ENCODE measurements at regions not wholly inside any gene's neighbourhood (a gene's known extent, or its start where the extent isn't known, plus 50 kb on each side); places are given as distances from the start of the nearest gene placed in this dataset.
"Not testable (repeated sequence)": the region's sequence is repeated elsewhere in the genome, so short reads cannot be mapped to it uniquely, and the experiment has no call there.

DNA sequence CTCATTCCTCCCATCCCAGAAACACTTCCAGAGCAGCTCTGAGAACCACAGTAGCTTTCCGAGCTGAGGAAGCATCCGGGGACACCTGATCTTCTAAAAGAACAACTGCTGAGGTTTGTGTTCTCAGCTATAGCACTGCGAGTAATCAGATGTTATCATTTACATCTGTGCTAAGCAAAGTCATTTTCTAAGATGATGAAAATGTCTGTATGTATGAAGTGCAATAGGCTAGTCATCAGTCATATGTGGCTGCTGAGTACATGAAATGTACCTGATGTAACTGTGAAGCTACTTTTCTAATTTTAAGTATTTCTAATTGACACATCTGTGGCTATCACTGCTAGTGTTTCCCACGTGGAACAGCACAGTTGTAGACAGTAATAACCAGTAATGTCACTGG lies 582.0 kb downstream of the RPIA start:
- DNase-seq (ENCODE audit: low spot score); FAIRE-seq: not testable (repeated sequence)

DNA sequence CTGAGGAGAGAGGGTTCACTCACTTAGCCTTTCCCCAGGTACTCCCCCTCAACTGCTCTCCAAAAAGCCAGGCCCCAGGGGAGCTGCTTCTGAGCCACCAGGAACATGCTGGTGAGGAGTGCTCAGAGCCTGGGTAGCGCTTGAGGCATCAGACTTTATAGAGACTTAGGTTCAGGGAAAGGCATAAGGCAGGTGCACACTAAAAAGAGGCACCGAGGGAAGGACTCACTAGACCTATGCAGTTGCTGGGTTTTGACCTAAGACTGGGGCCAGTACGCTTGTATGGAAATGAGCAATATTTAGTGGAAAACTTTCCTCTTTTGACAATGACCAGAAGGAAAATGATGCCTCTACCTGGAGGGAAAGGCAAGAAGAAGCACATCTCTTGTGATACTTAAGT lies 589.1 kb downstream of the RPIA start:
- DNase-seq (ENCODE audit: low spot score); FAIRE-seq: not testable (repeated sequence)

DNA sequence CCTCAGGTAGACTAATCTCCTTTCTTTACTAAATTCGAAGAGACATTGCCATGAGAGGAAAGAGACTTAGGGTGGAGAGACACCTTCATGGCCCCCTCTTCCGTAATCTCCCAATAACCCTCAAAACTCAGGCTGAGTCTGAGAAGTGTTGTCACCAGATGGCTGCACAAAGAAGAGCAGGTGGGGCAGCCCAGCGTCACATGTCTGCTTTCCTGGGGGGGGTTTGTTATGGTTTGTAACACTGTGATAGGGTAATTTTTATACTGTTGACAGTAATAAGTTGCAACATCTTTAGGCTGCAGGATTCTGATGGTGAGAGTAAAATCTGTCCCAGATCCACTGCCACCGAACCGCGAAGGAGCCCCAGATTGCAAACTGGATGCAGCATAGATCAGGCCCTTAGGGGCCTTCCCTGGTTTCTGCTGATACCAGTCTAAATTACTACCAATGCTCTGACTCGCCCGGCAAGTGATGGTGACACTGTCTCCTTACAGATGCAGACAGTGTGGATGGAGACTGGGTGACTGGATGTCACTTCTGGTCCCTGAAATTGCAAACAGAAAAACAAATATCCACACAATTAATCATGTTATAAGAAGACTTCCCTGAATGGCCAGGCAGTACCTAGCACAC lies 595.1 kb downstream of the RPIA start:
- not testable (repeated sequence) for DNase-seq (ENCODE audit: low spot score); FAIRE-seq

DNA sequence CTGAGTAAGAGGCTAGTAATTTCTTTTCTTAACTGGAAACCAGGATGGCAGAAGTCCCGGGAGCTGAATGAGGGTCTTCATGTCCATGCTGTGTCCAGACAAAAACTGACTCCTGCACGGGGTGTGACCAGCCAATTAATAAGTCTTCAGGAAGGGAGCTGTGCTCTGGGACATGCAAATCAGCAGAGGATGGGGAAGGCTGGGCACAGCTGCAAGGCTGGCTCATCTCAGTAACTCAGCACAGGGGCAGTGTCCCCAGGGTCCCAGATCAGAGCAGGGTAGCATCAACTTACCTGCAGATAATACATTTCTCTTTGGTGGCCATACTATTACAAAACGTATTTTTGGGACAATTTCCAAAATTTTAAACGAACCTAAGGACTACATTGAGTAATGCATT lies 595.6 kb downstream of the RPIA start:
- not testable (repeated sequence) for DNase-seq (ENCODE audit: low spot score); FAIRE-seq

DNA sequence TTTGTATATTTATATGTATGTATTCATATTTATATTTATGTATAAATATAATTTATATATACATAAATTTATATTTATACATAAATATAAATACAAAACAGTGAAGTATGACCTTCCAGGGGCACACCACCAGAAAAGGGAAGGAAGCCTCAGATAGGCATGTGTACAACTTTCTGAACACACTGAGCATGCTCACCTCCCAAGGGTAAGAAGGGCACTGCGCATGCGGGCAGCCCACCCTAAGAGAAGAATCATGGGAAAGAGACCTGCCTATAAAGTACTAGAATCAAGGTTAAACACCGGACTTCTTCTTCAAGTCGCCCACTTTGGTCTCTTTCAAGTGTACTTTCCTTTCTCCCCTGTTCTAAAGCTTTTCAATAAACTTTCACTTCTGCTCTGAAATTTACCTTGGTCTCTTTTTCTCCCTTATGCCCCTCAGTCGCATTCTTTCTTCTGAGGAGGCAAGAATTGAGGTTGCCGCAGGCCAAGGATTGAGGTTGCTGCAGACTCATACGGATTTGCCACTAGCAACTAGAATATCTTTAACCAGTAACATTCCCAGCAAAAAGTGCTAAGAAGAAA lies 600.3 kb downstream of the RPIA start:
- FAIRE-seq; DNase-seq (ENCODE audit: low spot score): not testable (repeated sequence)

DNA sequence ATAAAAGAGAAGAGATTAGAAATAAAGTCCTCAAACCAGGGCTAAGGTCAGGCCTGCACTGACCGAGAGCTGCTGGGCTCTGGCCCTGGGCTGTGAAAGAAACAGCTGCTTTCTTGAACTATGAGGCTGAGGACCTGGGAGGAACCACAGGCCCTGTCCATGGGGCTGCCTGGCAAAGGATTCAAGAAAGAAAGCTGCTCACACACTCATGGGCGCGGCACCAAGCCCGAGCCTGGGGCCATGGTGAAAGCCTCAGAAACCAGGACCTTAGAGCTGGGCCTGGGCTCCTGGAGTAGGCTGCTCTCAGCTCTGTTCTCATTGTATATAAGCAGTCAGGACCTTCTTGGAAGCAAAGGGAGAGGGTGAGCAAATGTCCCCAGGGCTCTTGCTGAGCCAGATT lies 601.9 kb downstream of the RPIA start:
- not testable (repeated sequence) for FAIRE-seq; DNase-seq (ENCODE audit: low spot score)

DNA sequence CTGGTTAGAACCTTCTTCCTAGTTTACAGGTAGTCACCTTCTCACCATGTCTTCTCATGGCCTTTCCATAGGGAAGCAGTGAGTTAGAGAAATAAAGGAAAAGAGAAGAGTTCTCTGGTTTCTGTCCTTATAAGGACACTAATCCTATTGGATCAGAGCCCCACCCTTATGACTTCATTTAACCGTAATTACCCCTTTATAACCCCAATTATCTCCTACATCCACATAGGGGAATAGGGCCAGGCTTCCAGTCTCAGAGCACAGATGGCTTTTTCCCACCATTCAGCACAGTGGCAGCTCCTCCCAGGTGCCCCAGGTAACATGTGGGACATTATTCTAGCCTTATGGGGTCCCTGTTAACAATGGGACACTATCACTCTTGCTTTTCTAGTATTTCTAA lies 602.9 kb downstream of the RPIA start:
- not testable (repeated sequence) for FAIRE-seq; DNase-seq (ENCODE audit: low spot score)

DNA sequence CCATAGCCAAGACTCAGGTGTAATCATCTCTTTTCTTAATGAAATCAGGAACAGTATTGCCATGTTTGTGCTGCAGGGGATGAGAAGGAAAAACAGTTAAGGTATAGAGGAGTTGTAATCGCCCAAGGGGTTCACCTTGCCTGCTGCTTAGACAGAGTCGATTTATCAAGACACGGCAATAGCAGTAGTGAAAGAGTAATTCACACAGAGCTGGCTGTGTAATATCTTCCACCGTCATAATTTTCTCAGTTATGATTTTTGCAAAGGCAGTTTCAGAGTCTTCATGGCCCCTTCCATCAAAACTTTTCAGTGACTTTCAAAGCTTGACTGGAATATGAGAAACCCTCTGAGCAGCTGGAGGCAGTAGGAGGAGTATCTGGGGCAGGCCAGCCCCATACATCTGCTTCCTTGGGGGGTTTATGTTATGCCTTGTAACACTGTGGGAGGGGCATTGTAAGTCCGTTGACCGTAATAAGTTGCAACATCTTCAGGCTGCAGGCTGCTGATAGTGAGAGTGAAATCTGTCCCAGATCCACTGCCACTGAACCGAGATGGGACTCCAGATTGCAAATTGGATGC lies 605.4 kb downstream of the RPIA start:
- DNase-seq (ENCODE audit: low spot score); FAIRE-seq: not testable (repeated sequence)

DNA sequence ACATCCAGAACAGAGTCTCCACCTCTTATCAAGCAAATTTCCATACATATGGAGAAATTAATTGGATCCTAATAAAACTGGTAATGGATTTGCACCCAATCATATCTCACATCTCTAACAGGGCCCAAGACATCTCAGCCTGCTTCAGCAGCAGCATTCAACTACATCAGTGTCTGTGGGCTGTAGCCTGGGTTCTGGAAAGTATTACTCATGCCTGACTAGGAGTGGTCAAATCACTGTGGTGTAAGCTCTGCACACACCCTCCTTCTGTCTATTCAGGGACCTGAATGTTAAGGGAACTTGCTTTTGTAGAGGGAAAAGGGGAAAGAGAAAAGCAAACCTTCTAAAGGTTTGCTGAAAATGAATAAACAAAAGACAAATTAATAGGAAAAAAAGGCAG lies 607.7 kb downstream of the RPIA start:
- not testable (repeated sequence) for FAIRE-seq; DNase-seq (ENCODE audit: low spot score)

DNA sequence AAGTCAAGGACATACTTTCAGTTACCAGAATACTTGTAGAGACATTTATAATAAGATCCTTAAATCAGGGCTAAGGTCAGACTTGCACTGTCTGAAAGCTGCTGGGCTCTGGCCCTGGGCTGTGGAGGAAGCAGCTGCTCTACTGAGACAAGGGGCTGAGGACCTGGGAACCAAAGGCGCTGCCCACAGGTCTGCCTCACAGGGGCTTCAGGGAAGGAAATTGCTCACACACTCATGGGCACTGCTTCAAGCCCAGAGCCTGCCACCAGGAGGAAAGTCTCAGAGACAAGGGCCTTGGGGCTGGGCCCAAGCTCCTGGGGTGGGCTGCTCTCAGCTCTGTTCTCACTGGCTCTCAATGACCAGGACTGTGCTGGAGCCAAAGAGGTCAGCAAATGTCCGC lies 614.1 kb downstream of the RPIA start:
- DNase-seq (ENCODE audit: low spot score); FAIRE-seq: not testable (repeated sequence)

DNA sequence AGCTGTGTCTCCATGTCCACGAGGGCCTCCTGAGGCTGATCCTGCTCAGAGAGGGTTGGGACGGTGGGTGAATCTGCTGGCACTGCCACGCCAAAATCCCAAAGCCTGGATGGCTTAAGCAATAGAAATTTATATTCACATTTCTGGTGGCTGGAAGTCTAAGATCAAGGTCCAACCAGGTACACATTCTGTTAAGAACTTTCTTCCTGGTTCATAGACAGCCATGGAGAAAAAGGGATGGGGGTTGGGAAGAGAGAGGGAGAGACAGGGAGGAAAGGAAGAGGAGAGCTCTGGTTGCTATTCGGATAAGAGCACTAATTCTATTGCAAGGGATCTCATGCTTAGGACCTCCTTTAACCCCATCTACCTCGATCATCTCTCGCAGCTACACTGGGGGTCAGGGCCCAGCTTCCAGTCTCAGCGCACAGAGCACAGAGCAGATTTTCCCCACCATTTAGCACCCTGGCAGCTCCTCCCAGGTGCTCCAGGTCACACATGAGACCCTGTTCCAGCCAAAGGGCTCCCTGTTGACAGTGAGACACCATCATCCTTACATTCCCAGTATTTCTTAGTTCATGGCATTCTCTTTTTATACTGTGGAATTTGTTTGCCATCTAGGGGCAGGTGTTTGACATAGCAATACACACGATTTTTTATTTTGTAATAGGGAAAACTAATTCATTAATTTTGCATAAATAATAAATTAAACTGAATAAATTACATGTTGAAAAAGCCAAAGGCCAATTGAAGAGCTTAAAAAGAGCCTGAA lies 615.6 kb downstream of the RPIA start:
- FAIRE-seq; DNase-seq (ENCODE audit: low spot score): not testable (repeated sequence)

DNA sequence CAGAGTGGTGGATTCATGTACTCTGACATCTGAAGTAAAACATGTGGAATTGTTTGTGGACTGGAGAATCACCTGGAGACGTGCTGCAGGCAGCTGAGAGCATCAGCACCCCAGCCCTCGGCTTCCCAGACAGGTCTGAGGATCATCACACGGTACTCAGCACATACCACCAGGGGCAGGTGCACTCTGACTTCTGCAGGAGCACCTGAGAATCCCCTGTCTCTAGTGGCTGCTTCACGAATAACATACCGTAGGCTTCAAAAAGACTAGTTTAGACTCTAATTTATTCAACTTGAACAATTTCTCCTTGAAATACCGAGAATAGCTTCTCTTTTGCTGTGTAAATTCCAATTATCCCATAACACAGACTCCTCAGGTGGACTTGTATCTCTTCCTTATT lies 627.5 kb downstream of the RPIA start:
- not testable (repeated sequence) for DNase-seq (ENCODE audit: low spot score); FAIRE-seq

DNA sequence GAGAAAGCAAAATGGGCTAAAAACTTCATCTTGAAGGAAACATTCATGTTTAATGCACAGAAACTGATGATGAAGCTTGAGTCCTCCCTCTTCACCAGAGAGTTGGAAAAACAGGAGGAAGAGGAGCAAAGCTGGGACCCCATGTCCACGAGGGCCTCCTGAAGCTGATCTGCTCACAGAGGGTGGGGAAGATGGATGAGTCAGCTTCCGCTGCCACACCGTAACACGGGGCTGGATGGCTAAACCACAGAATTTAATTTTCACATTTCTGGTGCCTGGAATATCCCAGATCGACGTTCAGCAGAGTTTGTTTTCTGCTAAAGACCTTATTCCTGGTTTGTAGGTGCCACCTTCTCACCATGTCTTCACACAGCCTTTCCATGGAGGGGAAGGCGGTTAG lies 634.4 kb downstream of the RPIA start:
- not testable (repeated sequence) for FAIRE-seq; DNase-seq (ENCODE audit: low spot score)

DNA sequence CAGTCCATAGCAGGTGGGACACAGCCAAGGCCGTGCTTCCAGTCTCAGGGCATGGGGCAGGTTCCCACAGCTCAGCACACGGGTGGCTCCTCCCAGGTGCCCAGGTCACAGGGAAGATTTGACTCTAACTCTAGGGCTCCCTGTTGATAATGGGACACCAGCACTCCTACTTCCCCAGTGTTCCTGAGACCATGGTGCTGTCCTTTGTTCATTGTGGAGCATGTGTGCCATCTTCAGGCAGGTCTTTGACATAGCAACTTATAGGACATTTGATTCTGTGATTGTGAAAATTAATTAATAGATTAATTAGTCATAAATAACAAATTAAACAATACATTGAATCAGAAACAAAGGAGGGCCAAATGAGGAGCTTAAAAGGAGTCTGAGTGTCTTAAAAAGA lies 635.0 kb downstream of the RPIA start:
- not testable (repeated sequence) for FAIRE-seq; DNase-seq (ENCODE audit: low spot score)

DNA sequence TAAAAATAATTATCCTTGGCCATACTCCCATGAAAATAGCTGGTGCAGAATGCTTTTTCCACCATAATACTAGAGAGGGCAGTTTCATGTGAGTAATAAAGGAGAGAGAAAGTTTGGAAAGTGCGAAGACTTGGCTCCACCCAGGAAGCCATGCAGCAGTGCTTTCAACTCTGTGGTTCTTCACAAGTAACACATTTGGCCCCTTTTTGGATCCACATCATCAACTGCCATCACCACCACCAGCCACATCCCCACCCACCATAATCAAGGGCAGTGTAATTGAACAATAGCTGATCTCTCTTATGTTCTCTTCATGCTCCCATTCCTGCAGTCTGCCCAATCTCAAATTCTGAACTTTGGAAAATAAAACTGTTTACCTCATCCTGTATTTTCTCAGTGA lies 637.3 kb downstream of the RPIA start:
- DNase-seq (ENCODE audit: low spot score); FAIRE-seq: not testable (repeated sequence)

Data from RCC 7860 (cell line).